Fibroblast of the aortic adventitia (primary cell): ENCODE measurements at regions not wholly inside any gene's neighbourhood (a gene's known extent, or its start where the extent isn't known, plus 50 kb on each side); places are given as distances from the start of the nearest gene placed in this dataset.

Experiments used
- DNase-seq: peaks from one replicate; pipeline ENCODE4 v3.0.0-alpha.2; 2010; ENCODE audit warnings: low read depth
- H3K4me3 ChIP-seq: 2 replicates; pipeline ENCODE4 v1.5.1; 2011; ENCODE audit warnings: low read depth, mild to moderate bottlenecking, control low read depth, low read length, moderate library complexity
- CTCF ChIP-seq: IDR thresholded peaks from 2 replicates; pipeline ENCODE4 v1.5.1; 2011; ENCODE audit warnings: mild to moderate bottlenecking, low read length, control low read depth, inconsistent platforms; ENCODE audit not compliant: insufficient read depth

- DNase-seq, result no peak
- no peak overlapping the region for H3K4me3 ChIP-seq
- TF ChIP-seq CTCF, result no peak
Measured at GRCh38 chr13:62524498-62524897, 1108.8 kb upstream of the PCDH20 start.

GRCh38 chr13:62524061-62524460 lies 1108.4 kb upstream of the PCDH20 start:
- H3K4me3 ChIP-seq, result no peak overlapping the region
- no peak for TF ChIP-seq CTCF
- DNase-seq, result no peak

DNA sequence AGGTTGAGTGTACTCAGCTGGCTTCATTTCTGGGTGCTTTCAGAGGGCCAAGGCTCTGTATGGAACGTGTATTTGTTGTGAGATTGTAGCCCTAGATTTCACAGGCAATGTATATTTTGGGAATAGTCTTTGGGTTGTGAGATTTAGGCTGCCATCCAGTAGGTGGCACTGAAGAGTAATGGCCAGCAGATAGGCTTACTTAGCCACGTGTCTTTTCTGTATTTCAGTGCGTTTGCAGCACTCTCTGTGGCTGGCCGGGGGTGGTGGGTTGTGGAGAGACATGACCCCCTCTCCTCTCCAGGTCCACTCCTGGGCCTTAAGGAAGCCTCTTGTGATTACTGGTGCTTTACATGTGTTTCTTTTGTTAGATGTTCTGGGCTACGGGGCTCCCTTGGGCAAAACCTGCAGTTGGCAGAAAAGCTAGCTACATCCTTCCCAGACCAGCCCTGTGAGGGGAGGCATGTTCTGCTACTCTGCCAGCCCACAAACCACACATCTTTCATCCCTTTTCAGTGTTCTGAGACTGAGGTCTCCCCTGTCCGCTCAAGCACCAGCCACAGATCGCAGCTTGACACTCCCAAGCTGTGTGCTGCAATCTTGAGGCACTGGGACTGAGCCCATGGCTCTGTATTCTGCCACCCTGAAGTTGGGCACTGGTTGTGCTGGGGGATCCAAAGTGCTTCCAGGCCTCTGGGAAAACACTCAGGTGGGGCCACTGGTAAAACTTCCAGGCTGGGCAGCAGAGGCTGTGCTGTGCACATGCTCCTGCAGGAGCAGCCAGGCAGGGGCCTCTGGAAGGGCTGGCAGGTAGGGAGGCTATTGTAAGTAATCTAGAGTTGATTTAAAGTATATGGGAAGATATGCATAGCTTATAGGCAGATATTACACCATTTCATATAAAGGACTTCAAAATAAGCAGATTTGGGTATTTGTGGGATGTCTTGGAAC lies 1096.8 kb upstream of the PCDH20 start:
- DNase-seq, result no peak
- TF ChIP-seq CTCF, result no peak
- H3K4me3 ChIP-seq, result no peak overlapping the region

DNA sequence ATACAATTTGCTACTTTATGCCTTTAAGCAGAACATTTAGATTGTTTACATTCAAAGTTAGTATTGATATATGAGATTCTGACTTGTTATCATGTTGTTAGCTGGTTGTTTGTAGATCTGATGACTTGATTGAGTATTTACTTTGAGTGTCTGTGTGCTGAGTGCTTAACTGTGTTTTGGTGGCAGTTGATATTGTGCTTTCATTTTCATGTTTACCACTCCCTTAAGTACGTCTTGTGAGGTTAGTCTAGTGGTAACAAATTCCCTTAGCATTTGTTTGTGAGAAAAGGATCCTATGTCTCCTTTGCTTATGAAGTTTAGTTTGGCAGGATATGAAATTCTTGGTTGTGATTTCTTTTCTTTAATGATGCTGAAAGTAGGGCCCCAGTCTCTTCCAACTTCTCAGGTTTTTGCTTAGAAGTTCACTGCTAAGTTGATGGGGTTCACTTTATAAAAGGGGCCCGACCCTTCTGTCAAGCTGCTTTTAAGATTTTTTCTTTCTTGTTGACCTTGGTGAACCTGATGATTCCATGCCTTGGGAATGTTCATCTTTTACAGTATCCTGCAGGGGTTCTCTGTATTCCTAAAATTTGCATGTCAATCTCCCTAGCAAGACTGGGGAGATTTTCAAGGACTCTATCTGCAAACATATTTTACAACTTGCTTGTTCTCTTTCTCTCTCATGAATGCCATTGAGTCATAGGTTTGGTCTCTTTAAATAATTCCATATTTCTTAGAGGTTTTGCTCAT lies 1095.4 kb upstream of the PCDH20 start:
- no peak for DNase-seq
- TF ChIP-seq CTCF, result no peak
- no peak overlapping the region for H3K4me3 ChIP-seq

DNA sequence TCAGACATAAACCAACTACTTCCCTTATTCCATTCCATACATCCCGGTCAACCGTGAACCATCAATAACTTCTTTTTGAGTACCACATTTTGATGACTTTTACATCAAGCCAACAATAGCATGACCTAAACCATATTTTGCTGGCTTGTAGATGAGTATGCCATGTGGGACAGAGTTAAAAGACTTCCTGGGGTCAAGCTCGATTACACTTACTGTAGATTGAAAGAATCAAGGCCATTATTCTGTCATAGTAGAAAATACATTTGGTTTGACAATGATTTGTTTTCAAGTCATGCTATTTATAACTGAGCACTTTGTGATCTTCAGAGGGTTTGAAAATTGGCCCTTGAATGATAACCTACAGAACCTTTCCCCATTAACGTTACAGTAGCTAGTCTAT lies 1086.9 kb upstream of the PCDH20 start:
- no peak for TF ChIP-seq CTCF
- no peak for DNase-seq
- no peak overlapping the region for H3K4me3 ChIP-seq

GRCh38 chr13:62489731-62490130 lies 1074.1 kb upstream of the PCDH20 start:
- no peak overlapping the region for H3K4me3 ChIP-seq
- no peak for DNase-seq
- TF ChIP-seq CTCF, result no peak
